K562 (cell line): ENCODE measurements at regions not wholly inside any gene's neighbourhood (a gene's known extent, or its start where the extent isn't known, plus 50 kb on each side); places are given as distances from the start of the nearest gene placed in this dataset.

Experiments used
- ATAC-seq: fragments of 200-7000 bp; cut with Tn5 transposase; 3 replicates; pipeline ENCODE4 v1.9.1; 2020; ENCODE audit warnings: moderate library complexity
- BruUV-seq: library from RNA; stranded (reverse); fragments of 400-500 nt; replicated peaks from 2 replicates; lab custom pipeline; 2021; lab: Mats Ljungman, UMichigan
- CTCF ChIA-PET: fragments of 300-600 bp; formaldehyde crosslinking; extraction: SDS; loops from one replicate; lab custom pipeline; 2021; ENCODE audit warnings: low intra/inter-chr PET ratio; lab: Yijun Ruan, JAX
- POLR2A ChIA-PET: fragments of 300-600, 350-650 bp; sonication (Branson Sonifier 250); formaldehyde crosslinking; extraction: SDS; loops from one replicate; lab custom pipeline; 2021; ENCODE audit warnings: antibody characterized with exemption, inconsistent platforms; lab: Yijun Ruan, JAX
- DNase-seq, 4 experiments: peaks; one replicate each; pipeline versions ENCODE4 v3.0.0 to v3.0.0-alpha.2; 2011 to 2018; ENCODE audit warnings: low spot score in 3 of 4, mixed read lengths in 3 of 4; ENCODE audit errors: extremely low read depth in 1 of 4
- FAIRE-seq: peaks from 2 replicates; lab custom pipeline; 2011; peaks lifted over from hg19 to GRCh38; lab: Jason Lieb, UNC
- H2AFZ ChIP-seq: 2 replicates; pipeline ENCODE4 v1.6.0; 2011; ENCODE audit warnings: low read depth, low read length, control low read depth, inconsistent platforms
- H3K27ac ChIP-seq: fragments of 200-600 bp; 3 replicates; pipeline ENCODE4 v1.8.0; 2011; ENCODE audit warnings: low read depth, mild to moderate bottlenecking, control low read depth, inconsistent platforms, low read length, moderate library complexity, mixed read lengths; ENCODE audit errors: extremely low read depth
- H3K27me3 ChIP-seq, 2 experiments: fragments of 300-600 bp in 1 of 2; 2 replicates in 1 of 2; 3 replicates in 1 of 2; pipeline versions ENCODE4 v1.6.0 to v1.8.0; 2011; ENCODE audit warnings: inconsistent platforms in 2 of 2, low read length in 2 of 2, mild to moderate bottlenecking in 1 of 2, mixed read lengths in 1 of 2, moderate library complexity in 1 of 2; ENCODE audit not compliant: control insufficient read depth in 2 of 2, insufficient read depth in 2 of 2
- H3K36me3 ChIP-seq: fragments of 300-600 bp; 3 replicates; pipeline ENCODE4 v1.8.0; 2011; ENCODE audit warnings: mild to moderate bottlenecking, low read length, inconsistent platforms; ENCODE audit not compliant: control insufficient read depth, insufficient read depth
- H3K4me1 ChIP-seq, 2 experiments: fragments of 200-600 bp in 1 of 2; replicated peaks in 1 of 2; 2 replicates in 1 of 2; 3 replicates in 1 of 2; pipeline versions ENCODE4 v1.5.1 to v1.8.0; 2011; ENCODE audit warnings: inconsistent platforms in 2 of 2, low read length in 2 of 2, mild to moderate bottlenecking in 1 of 2, mixed read lengths in 1 of 2, moderate library complexity in 1 of 2; ENCODE audit not compliant: control insufficient read depth in 2 of 2, insufficient read depth in 2 of 2
- H3K4me2 ChIP-seq: 2 replicates; pipeline ENCODE4 v1.6.1; 2011; ENCODE audit warnings: low read length, control low read depth, inconsistent platforms, mixed read lengths; ENCODE audit not compliant: insufficient read depth
- H3K4me3 ChIP-seq: fragments of 200-600 bp; sonication (generic), shearing (Covaris generic); 2 replicates; pipeline ENCODE4 v1.5.1; 2016; ENCODE audit warnings: control low read depth, inconsistent platforms
- H3K79me2 ChIP-seq: fragments of 200-600 bp; 3 replicates; pipeline ENCODE4 v1.8.0; 2011; ENCODE audit warnings: low read length, inconsistent platforms; ENCODE audit not compliant: control insufficient read depth, insufficient read depth
- H3K9ac ChIP-seq, 2 experiments: 2 replicates each; pipeline versions ENCODE4 v1.6.0 to v1.6.1; 2011; ENCODE audit warnings: low read depth in 2 of 2, low read length in 2 of 2, control low read depth in 1 of 2, inconsistent platforms in 1 of 2, mild to moderate bottlenecking in 1 of 2, mixed read lengths in 1 of 2; ENCODE audit not compliant: insufficient read depth in 1 of 2
- H3K9me1 ChIP-seq: one replicate; pipeline ENCODE4 v1.6.0; 2011; ENCODE audit warnings: inconsistent platforms, mild to moderate bottlenecking, low read length, moderate library complexity; ENCODE audit not compliant: control insufficient read depth, insufficient read depth
- H3K9me3 ChIP-seq: replicated peaks from 2 replicates; pipeline ENCODE4 v1.5.1; 2011; ENCODE audit warnings: low read depth, low read length, inconsistent platforms; ENCODE audit not compliant: control insufficient read depth, insufficient read depth
- H4K20me1 ChIP-seq: replicated peaks from 2 replicates; pipeline ENCODE4 v1.6.1; 2011; ENCODE audit warnings: low read length, inconsistent platforms, mixed read lengths; ENCODE audit not compliant: control insufficient read depth, insufficient read depth
- ARID4B ChIP-seq: sonication (generic); formaldehyde crosslinking; IDR thresholded peaks from 2 replicates; pipeline ENCODE4 v1.8.0; 2022; ENCODE audit warnings: mild to moderate bottlenecking, missing genetic modification reagents
- CBX5 ChIP-seq: IDR thresholded peaks from 2 replicates; pipeline ENCODE4 v1.6.1; 2014; ENCODE audit warnings: low read depth, borderline replicate concordance
- ETS2 ChIP-seq: IDR thresholded peaks from 2 replicates; pipeline ENCODE4 v1.6.1; 2016; ENCODE audit warnings: borderline replicate concordance, missing genetic modification characterization, mild to moderate bottlenecking, moderate library complexity, missing compliant biosample characterization; ENCODE audit not compliant: poor library complexity, severe bottlenecking
- KDM2B ChIP-seq: fragments of 250-450 bp; sonication (Bioruptor Pico); IDR thresholded peaks from 2 replicates; pipeline ENCODE4 v1.8.0; 2021; ENCODE audit warnings: mild to moderate bottlenecking, moderate library complexity
- POLR2AphosphoS2 ChIP-seq: IDR thresholded peaks from 2 replicates; pipeline ENCODE4 v1.6.1; 2012; ENCODE audit warnings: low read length, improper control_type of control experiment
- TGIF2 ChIP-seq: sonication (generic); formaldehyde crosslinking; IDR thresholded peaks from 2 replicates; pipeline ENCODE4 v1.8.1; 2022; ENCODE audit warnings: mild to moderate bottlenecking, missing genetic modification reagents, moderate library complexity
- TRIM28 ChIP-seq: fragments of 450-650 bp; IDR thresholded peaks from 2 replicates; pipeline ENCODE4 v1.6.1; 2017
- YY1 ChIP-seq, 3 experiments: IDR thresholded peaks; 2 replicates each; pipeline ENCODE4 v1.6.1; 2011; ENCODE audit warnings: low read length in 2 of 3, mild to moderate bottlenecking in 2 of 3, moderate library complexity in 2 of 3, borderline replicate concordance in 1 of 3, control low read depth in 1 of 3, low read depth in 1 of 3; ENCODE audit not compliant: insufficient read depth in 3 of 3, insufficient replicate concordance in 2 of 3, control insufficient read depth in 1 of 3, insufficient read length in 1 of 3; ENCODE audit errors: extremely low read depth in 1 of 3
- ZNF212 ChIP-seq: fragments of 450-650 bp; formaldehyde crosslinking; IDR thresholded peaks from 2 replicates; pipeline ENCODE4 v1.4.0; 2020; ENCODE audit warnings: mild to moderate bottlenecking
- ZNF316 ChIP-seq: fragments of 450-650 bp; IDR thresholded peaks from 2 replicates; pipeline ENCODE4 v1.6.1; 2016
- ZNF347 ChIP-seq: fragments of 450-650 bp; formaldehyde crosslinking; IDR thresholded peaks from 2 replicates; pipeline ENCODE4 v1.4.0; 2020; ENCODE audit warnings: low read depth, mild to moderate bottlenecking, moderate library complexity
- WGBS: fragments of 100-300 bp; shearing (Covaris generic); methylation state at CpG from one replicate; pipeline ENCODE4 v1.1.6; 2016; ENCODE audit warnings: low coverage, mixed read lengths; ENCODE audit not compliant: insufficient coverage; ENCODE audit errors: missing lambda C conversion rate; 5-methylcytosine and 5-hydroxymethylcytosine counted together
- in situ Hi-C: fragments of 300-500 bp; cut with MboI; formaldehyde crosslinking; loops from 4 replicates; pipeline ENCODE4 v1.15.0; 2018; ENCODE audit warnings: inconsistent platforms, mixed read lengths
- intact Hi-C: fragments of 100-400 bp; cut with micrococcal nuclease; formaldehyde crosslinking; loops from 2 replicates; pipeline ENCODE4 v1.14.2; 2022
- TF ChIP-seq, protein P1 (sequence below): fragments of 250-450 bp; sonication (Bioruptor Pico); IDR thresholded peaks from 2 replicates; pipeline ENCODE4 v1.9.0; 2021; ENCODE audit warnings: mild to moderate bottlenecking, inconsistent platforms
- TF ChIP-seq, protein P2 (sequence below): fragments of 450-650 bp; IDR thresholded peaks from 2 replicates; pipeline ENCODE4 v1.6.1; 2016; ENCODE audit warnings: antibody characterized with exemption

DNA sequence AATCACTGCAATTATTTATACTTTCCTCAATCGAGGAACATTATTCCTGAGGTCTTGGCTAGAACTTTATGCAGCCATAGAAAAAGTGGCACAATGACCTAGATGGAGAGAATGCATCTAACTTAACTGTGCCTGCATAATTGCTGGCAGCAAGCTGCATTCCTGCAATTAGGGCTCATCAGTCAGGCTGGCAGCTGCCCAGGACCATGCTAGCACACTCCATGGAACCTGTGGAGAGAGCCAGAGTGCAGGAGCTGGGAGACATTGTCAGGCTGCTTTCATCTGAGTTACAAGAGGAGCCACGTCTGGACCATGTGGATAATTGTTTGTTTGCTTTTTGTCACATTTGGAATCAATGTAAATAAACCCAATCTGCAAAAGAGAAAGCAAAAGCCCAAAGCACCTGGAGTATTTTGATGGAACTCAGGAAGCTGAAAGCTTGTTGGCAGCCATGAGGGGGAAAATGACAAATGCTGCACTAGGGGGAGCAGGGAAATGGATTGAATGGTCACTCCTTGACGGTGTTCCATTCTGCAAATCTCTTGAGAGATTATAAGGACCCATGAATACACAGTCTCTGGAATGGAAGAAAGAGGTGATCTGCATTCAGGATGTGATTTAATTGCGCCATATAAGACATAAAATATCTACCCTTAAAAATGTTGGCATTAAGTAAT lies 839.9 kb downstream of the MAT2B start:
- in situ Hi-C loops: no loop called here
- peak overlapping the region; percentile 54; the same call in 1 of the 2 replicates for H3K4me2 ChIP-seq
- ChIA-PET CTCF (no interaction called here), POLR2A (interaction anchor here (1.7 kb wide), 1 partner anchor 14 kb away, joined by 4 read pairs; no protein-coding TSS in a partner anchor)
- no peaks in the 10 kb centered on the region for H3K27me3 ChIP-seq
- peak in 1 of 4 experiments; percentile 14 for DNase-seq
- H3K4me3 ChIP-seq: no peak overlapping the region
- no peaks in the 10 kb centered on the region for H3K9me3 ChIP-seq
- intact Hi-C loops: loop anchor here (5.0 kb wide), 1 partner anchor 62 kb away; no protein-coding TSS in a partner anchor
- ATAC-seq: peak; percentile 15; the same call in 2 of the 3 replicates
- FAIRE-seq: no peak
- peak overlapping the region; percentile 46; the same call in 1 of the 2 replicates for H2AFZ ChIP-seq
- H3K27ac ChIP-seq: peak overlapping the region; percentile 73; the same call in 2 of the 3 replicates
- peak overlapping the region in 1 of 2 experiments; percentile 10; a peak in 1 of 4 replicates for H3K9ac ChIP-seq
- no peaks in the 10 kb centered on the region for H3K9me1 ChIP-seq
- H3K4me1 ChIP-seq: peaks cover 3 to 39% of the 10 kb centered on the region in 2 experiments; a peak in 3 of 5 replicates
- H3K36me3 ChIP-seq: no peaks in the 10 kb centered on the region
- H4K20me1 ChIP-seq: no peaks in the 10 kb centered on the region
- WGBS: 26% methylated on average over 4 of the region's 4 CpGs
- no peaks in the 10 kb centered on the region for H3K79me2 ChIP-seq
- BruUV-seq: no TSS peak
- TF ChIP-seq ARID4B (CRISPR knock-in tag): no peak
- TF ChIP-seq ETS2 (tag): no peak
- no peak for TF ChIP-seq TRIM28
- TF ChIP-seq ZNF212 (CRISPR knock-in tag): no peak
- TF ChIP-seq, protein P1, sequence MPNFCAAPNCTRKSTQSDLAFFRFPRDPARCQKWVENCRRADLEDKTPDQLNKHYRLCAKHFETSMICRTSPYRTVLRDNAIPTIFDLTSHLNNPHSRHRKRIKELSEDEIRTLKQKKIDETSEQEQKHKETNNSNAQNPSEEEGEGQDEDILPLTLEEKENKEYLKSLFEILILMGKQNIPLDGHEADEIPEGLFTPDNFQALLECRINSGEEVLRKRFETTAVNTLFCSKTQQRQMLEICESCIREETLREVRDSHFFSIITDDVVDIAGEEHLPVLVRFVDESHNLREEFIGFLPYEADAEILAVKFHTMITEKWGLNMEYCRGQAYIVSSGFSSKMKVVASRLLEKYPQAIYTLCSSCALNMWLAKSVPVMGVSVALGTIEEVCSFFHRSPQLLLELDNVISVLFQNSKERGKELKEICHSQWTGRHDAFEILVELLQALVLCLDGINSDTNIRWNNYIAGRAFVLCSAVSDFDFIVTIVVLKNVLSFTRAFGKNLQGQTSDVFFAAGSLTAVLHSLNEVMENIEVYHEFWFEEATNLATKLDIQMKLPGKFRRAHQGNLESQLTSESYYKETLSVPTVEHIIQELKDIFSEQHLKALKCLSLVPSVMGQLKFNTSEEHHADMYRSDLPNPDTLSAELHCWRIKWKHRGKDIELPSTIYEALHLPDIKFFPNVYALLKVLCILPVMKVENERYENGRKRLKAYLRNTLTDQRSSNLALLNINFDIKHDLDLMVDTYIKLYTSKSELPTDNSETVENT (CRISPR knock-in tag): no peak
- TF ChIP-seq YY1 (IDR thresholded peaks at IDR 0.05; ENCODE audit: borderline replicate concordance in 1 of 3, control insufficient read depth in 1 of 3, extremely low read depth in 1 of 3, insufficient read depth in 3 of 3, insufficient read length in 1 of 3, insufficient replicate concordance in 2 of 3, low read depth in 1 of 3, low read length in 2 of 3): peak in 1 of 3 experiments; percentile 36
- no peak for TF ChIP-seq KDM2B (CRISPR knock-in tag)
- no peak for TF ChIP-seq ZNF316
- TF ChIP-seq CBX5: no peak
- TF ChIP-seq ZNF347 (CRISPR knock-in tag): no peak
- no peak for TF ChIP-seq POLR2AphosphoS2
- TF ChIP-seq, protein P2, sequence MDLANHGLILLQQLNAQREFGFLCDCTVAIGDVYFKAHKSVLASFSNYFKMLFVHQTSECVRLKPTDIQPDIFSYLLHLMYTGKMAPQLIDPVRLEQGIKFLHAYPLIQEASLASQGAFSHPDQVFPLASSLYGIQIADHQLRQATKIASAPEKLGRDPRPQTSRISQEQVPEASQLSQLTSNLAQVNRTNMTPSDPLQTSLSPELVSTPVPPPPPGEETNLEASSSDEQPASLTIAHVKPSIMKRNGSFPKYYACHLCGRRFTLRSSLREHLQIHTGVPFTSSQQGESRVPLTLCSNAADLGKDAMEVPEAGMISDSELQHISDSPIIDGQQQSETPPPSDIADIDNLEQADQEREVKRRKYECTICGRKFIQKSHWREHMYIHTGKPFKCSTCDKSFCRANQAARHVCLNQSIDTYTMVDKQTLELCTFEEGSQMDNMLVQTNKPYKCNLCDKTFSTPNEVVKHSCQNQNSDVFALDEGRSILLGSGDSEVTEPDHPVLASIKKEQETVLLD: no peak
- TF ChIP-seq TGIF2 (CRISPR knock-in tag): no peak
